ENCODE measurements at regions not wholly inside any gene's neighbourhood (a gene's known extent, or its start where the extent isn't known, plus 50 kb on each side); places are given as distances from the start of the nearest gene placed in this dataset.

- Mint-ChIP-seq H3K4me3 (ENCODE audit: unreplicated experiment) (no peak overlapping the region), H3K9me3 (ENCODE audit: unreplicated experiment) (peaks cover 3% of the 10 kb centered on the region), H3K27me3 (ENCODE audit: unreplicated experiment) (no peaks in the 10 kb centered on the region), H3K27ac (ENCODE audit: unreplicated experiment) (no peak overlapping the region), H3K36me3 (ENCODE audit: unreplicated experiment) (no peaks in the 10 kb centered on the region), H3K4me1 (ENCODE audit: low read depth, unreplicated experiment) (peaks cover 5% of the 10 kb centered on the region)
- no peak for TF ChIP-seq CTCF (IDR thresholded peaks at IDR 0.05; ENCODE audit: partially characterized antibody, unreplicated experiment)
- no peak for DNase-seq
Measured at GRCh38 chr20:22805219-22805618, 220.8 kb upstream of the FOXA2 start.

GRCh38 chr20:22805996-22806395, 221.6 kb upstream of the FOXA2 start:
- Mint-ChIP-seq H3K4me3 (ENCODE audit: unreplicated experiment) (no peak overlapping the region), H3K4me1 (ENCODE audit: low read depth, unreplicated experiment) (peaks cover 5% of the 10 kb centered on the region)

GRCh38 chr20:22807045-22807444, 222.7 kb upstream of the FOXA2 start:
- no peak for DNase-seq
- TF ChIP-seq CTCF (IDR thresholded peaks at IDR 0.05; ENCODE audit: partially characterized antibody, unreplicated experiment): no peak
- no peaks in the 10 kb centered on the region for H3K36me3 Mint-ChIP-seq (ENCODE audit: unreplicated experiment)
- H3K4me3 Mint-ChIP-seq (ENCODE audit: unreplicated experiment): no peak overlapping the region
- no peak overlapping the region for H3K27ac Mint-ChIP-seq (ENCODE audit: unreplicated experiment)
- H3K9me3 Mint-ChIP-seq (ENCODE audit: unreplicated experiment): peaks cover 3% of the 10 kb centered on the region
- peaks cover 2% of the 10 kb centered on the region for H3K27me3 Mint-ChIP-seq (ENCODE audit: unreplicated experiment)
- peaks cover 4% of the 10 kb centered on the region for H3K4me1 Mint-ChIP-seq (ENCODE audit: low read depth, unreplicated experiment)

More at GRCh38 chr20:22805996-22806395, 221.6 kb upstream of the FOXA2 start:
- Mint-ChIP-seq H3K27ac (ENCODE audit: unreplicated experiment) (no peak overlapping the region), H3K36me3 (ENCODE audit: unreplicated experiment) (no peaks in the 10 kb centered on the region), H3K9me3 (ENCODE audit: unreplicated experiment) (peaks cover 3% of the 10 kb centered on the region), H3K27me3 (ENCODE audit: unreplicated experiment) (peaks cover under 1% of the 10 kb centered on the region)
- TF ChIP-seq CTCF (IDR thresholded peaks at IDR 0.05; ENCODE audit: partially characterized antibody, unreplicated experiment): no peak
- no peak for DNase-seq

- Mint-ChIP-seq H3K27ac (ENCODE audit: unreplicated experiment) (no peak overlapping the region), H3K4me3 (ENCODE audit: unreplicated experiment) (no peak overlapping the region), H3K4me1 (ENCODE audit: low read depth, unreplicated experiment) (no peaks in the 10 kb centered on the region), H3K9me3 (ENCODE audit: unreplicated experiment) (peaks cover 3% of the 10 kb centered on the region), H3K27me3 (ENCODE audit: unreplicated experiment) (peaks cover 2% of the 10 kb centered on the region), H3K36me3 (ENCODE audit: unreplicated experiment) (no peaks in the 10 kb centered on the region)
- TF ChIP-seq CTCF (IDR thresholded peaks at IDR 0.05; ENCODE audit: partially characterized antibody, unreplicated experiment): no peak
- DNase-seq: no peak
Measured at GRCh38 chr20:22807646-22808244, 223.4 kb upstream of the FOXA2 start.

GRCh38 chr20:22808628-22809027, 224.3 kb upstream of the FOXA2 start:
- H3K27ac Mint-ChIP-seq (ENCODE audit: unreplicated experiment): no peak overlapping the region

More at GRCh38 chr20:22808628-22809027, 224.3 kb upstream of the FOXA2 start:
- Mint-ChIP-seq H3K4me3 (ENCODE audit: unreplicated experiment) (no peak overlapping the region), H3K27me3 (ENCODE audit: unreplicated experiment) (peaks cover 2% of the 10 kb centered on the region), H3K36me3 (ENCODE audit: unreplicated experiment) (no peaks in the 10 kb centered on the region), H3K9me3 (ENCODE audit: unreplicated experiment) (peaks cover 3% of the 10 kb centered on the region), H3K4me1 (ENCODE audit: low read depth, unreplicated experiment) (no peaks in the 10 kb centered on the region)
- DNase-seq: no peak
- no peak for TF ChIP-seq CTCF (IDR thresholded peaks at IDR 0.05; ENCODE audit: partially characterized antibody, unreplicated experiment)

Data from glutamatergic neuron (in vitro differentiated cells).